ENCODE measurements at regions not wholly inside any gene's neighbourhood (a gene's known extent, or its start where the extent isn't known, plus 50 kb on each side); places are given as distances from the start of the nearest gene placed in this dataset.

- ATAC-seq (no peak), DNase-seq (no peak)
- no peaks in the 10 kb centered on the region for H3K9me3 ChIP-seq
- H3K27ac ChIP-seq = no peak overlapping the region
- no peaks in the 10 kb centered on the region for H3K36me3 ChIP-seq (replicated peaks in 1 of 2; ENCODE audit: insufficient read depth in 1 of 2, low read depth in 2 of 2)
- intact Hi-C loops (cut with DNase I) = no loop called here
- no peak for TF ChIP-seq CTCF (IDR thresholded peaks at IDR 0.05)
- TF ChIP-seq POLR2A (IDR thresholded peaks at IDR 0.05) = no peak
- H3K4me3 ChIP-seq = no peak overlapping the region
- no peaks in the 10 kb centered on the region for H3K4me1 ChIP-seq
- WGBS, 2 donors = 40 to 46% methylated on average over 1 of the region's 1 CpG
- H3K27me3 ChIP-seq = no peaks in the 10 kb centered on the region
These were observed 723.1 kb upstream of the KIRREL3 start for GRCh38 chr11:127723714-127724113.

GRCh38 chr11:127713226-127713625 lies 712.7 kb upstream of the KIRREL3 start:
- no peaks in the 10 kb centered on the region for H3K4me1 ChIP-seq
- no peaks in the 10 kb centered on the region for H3K9me3 ChIP-seq
- WGBS, 2 donors = 75 to 84% methylated on average over 2 of the region's 2 CpGs
- no peak for ATAC-seq
- H3K27me3 ChIP-seq = no peaks in the 10 kb centered on the region
- no peak overlapping the region for H3K27ac ChIP-seq
- intact Hi-C loops (cut with DNase I) = no loop called here
- H3K4me3 ChIP-seq = no peak overlapping the region
- DNase-seq = no peak
- H3K36me3 ChIP-seq (replicated peaks in 1 of 2; ENCODE audit: insufficient read depth in 1 of 2, low read depth in 2 of 2) = no peaks in the 10 kb centered on the region
- no peak for TF ChIP-seq CTCF (IDR thresholded peaks at IDR 0.05)
- TF ChIP-seq POLR2A (IDR thresholded peaks at IDR 0.05) = no peak

GRCh38 chr11:127711748-127712147 lies 711.2 kb upstream of the KIRREL3 start:
- TF ChIP-seq CTCF (IDR thresholded peaks at IDR 0.05) = no peak
- no peak for TF ChIP-seq POLR2A (IDR thresholded peaks at IDR 0.05)
- ATAC-seq (no peak), DNase-seq (no peak)
- Histone ChIP-seq H3K4me3 (no peak overlapping the region), H3K27ac (no peak overlapping the region), H3K27me3 (no peaks in the 10 kb centered on the region), H3K9me3 (no peaks in the 10 kb centered on the region), H3K4me1 (no peaks in the 10 kb centered on the region), H3K36me3 (replicated peaks in 1 of 2; ENCODE audit: insufficient read depth in 1 of 2, low read depth in 2 of 2) (no peaks in the 10 kb centered on the region)
- intact Hi-C loops (cut with DNase I) = no loop called here
- WGBS, 2 donors = 80 to 87% methylated on average over 6 of the region's 6 CpGs

- TF ChIP-seq POLR2A (IDR thresholded peaks at IDR 0.05) (no peak), CTCF (IDR thresholded peaks at IDR 0.05) (no peak)
- Histone ChIP-seq H3K27me3 (no peaks in the 10 kb centered on the region), H3K4me1 (no peaks in the 10 kb centered on the region), H3K4me3 (no peak overlapping the region), H3K36me3 (replicated peaks in 1 of 2; ENCODE audit: insufficient read depth in 1 of 2, low read depth in 2 of 2) (no peaks in the 10 kb centered on the region), H3K27ac (no peak overlapping the region), H3K9me3 (no peaks in the 10 kb centered on the region)
- no peak for DNase-seq
- WGBS, 2 donors = 61 to 67% methylated on average over 1 of the region's 1 CpG
- ATAC-seq = no peak
- intact Hi-C loops (cut with DNase I) = no loop called here
These were observed 710.3 kb upstream of the KIRREL3 start for GRCh38 chr11:127710831-127711230.

- DNase-seq (no peak), ATAC-seq (no peak)
- no peaks in the 10 kb centered on the region for H3K27me3 ChIP-seq
- no peaks in the 10 kb centered on the region for H3K9me3 ChIP-seq
- TF ChIP-seq CTCF (IDR thresholded peaks at IDR 0.05) (no peak), POLR2A (IDR thresholded peaks at IDR 0.05) (no peak)
- H3K36me3 ChIP-seq (replicated peaks in 1 of 2; ENCODE audit: insufficient read depth in 1 of 2, low read depth in 2 of 2) = no peaks in the 10 kb centered on the region
- intact Hi-C loops (cut with DNase I) = no loop called here
- H3K4me3 ChIP-seq = no peak overlapping the region
- WGBS, 2 donors = 26 to 34% methylated on average over 3 of the region's 3 CpGs
- no peak overlapping the region for H3K27ac ChIP-seq
- H3K4me1 ChIP-seq = no peaks in the 10 kb centered on the region
These were observed 709.4 kb upstream of the KIRREL3 start for GRCh38 chr11:127709960-127710359.

Data from body of pancreas (tissue), 4 donors.